ENCODE measurements at regions not wholly inside any gene's neighbourhood (a gene's known extent, or its start where the extent isn't known, plus 50 kb on each side); places are given as distances from the start of the nearest gene placed in this dataset.

GRCh38 chr6:114862819-114863218 lies 520.0 kb upstream of the HS3ST5 start:
- no peak overlapping the region for H3K4ac ChIP-seq (ENCODE audit: low read depth, low read length)
- no peak for DNase-seq

DNA sequence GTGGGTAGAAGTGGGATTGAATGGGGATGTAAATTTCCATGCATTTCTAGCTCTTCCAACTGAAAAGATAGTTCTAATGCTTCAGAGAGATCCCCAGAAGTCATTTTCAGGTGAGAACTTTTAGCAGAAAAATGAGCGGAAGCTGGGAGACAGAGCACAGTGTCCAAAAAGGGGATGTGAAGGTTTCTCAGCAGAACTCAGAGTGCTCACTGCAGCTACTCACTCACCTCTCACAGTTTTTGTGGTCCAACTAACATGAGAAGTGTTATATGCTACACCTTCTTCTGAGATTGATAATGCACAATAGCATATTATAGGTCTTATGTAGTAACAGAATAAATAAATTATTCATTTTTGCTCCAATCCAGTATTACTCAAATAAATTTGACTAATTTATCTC lies 519.2 kb upstream of the HS3ST5 start:
- no peak overlapping the region for H4K8ac ChIP-seq (ENCODE audit: low read depth, low read length)
- H3K18ac ChIP-seq (ENCODE audit: low read length) = no peak overlapping the region
- no peak overlapping the region for H3K9ac ChIP-seq (ENCODE audit: low read length)
- H3K4ac ChIP-seq (ENCODE audit: low read depth, low read length) = no peak overlapping the region
- H4K91ac ChIP-seq (ENCODE audit: low read depth, low read length) = no peak overlapping the region
- no peaks in the 10 kb centered on the region for H3K27me3 ChIP-seq (ENCODE audit: insufficient read depth, low read length)
- no peak overlapping the region for H4K12ac ChIP-seq (ENCODE audit: low read depth, low read length)
- WGBS (ENCODE audit: extremely low coverage, insufficient coverage, insufficient read length) = no CpG with 5 or more reads among the region's 1 CpG
- H3K79me1 ChIP-seq (ENCODE audit: low read length) = no peaks in the 10 kb centered on the region
- H2AK5ac ChIP-seq (ENCODE audit: low read length) = no peak overlapping the region
- no peak for DNase-seq
- no peak overlapping the region for H3K4me2 ChIP-seq (ENCODE audit: low read length)
- no peak overlapping the region for H2BK12ac ChIP-seq (ENCODE audit: low read length)
- H2BK5ac ChIP-seq (ENCODE audit: low read depth, low read length, poor library complexity) = no peak overlapping the region
- H3K9me3 ChIP-seq (ENCODE audit: insufficient read depth, low read depth, low read length) = peaks cover 2% of the 10 kb centered on the region
- no peak overlapping the region for H3K23ac ChIP-seq (ENCODE audit: low read length)
- H3K4me1 ChIP-seq (ENCODE audit: control insufficient read depth in 1 of 2, insufficient read depth in 2 of 2, low read length in 2 of 2) = no peaks in the 10 kb centered on the region
- H2AFZ ChIP-seq (ENCODE audit: insufficient read depth, low read length, poor library complexity) = no peak overlapping the region
- no peak overlapping the region for H3K4me3 ChIP-seq (ENCODE audit: low read depth, low read length)
- H3K14ac ChIP-seq (ENCODE audit: low read length) = no peak overlapping the region
- H3K27ac ChIP-seq (ENCODE audit: low read depth, low read length) = no peak overlapping the region
- H2BK120ac ChIP-seq (ENCODE audit: insufficient read depth, low read length, poor library complexity) = no peak overlapping the region
- H3K36me3 ChIP-seq (ENCODE audit: control insufficient read depth in 1 of 2, insufficient read depth in 2 of 2, low read length in 2 of 2) = no peaks in the 10 kb centered on the region
- no peaks in the 10 kb centered on the region for H3K79me2 ChIP-seq (ENCODE audit: control insufficient read depth, insufficient read depth, low read length, poor library complexity)

More at GRCh38 chr6:114862819-114863218, 520.0 kb upstream of the HS3ST5 start:
- Histone ChIP-seq H2AK5ac (ENCODE audit: low read length) (no peak overlapping the region), H3K18ac (ENCODE audit: low read length) (no peak overlapping the region), H4K12ac (ENCODE audit: low read depth, low read length) (no peak overlapping the region), H4K91ac (ENCODE audit: low read depth, low read length) (no peak overlapping the region), H3K14ac (ENCODE audit: low read length) (no peak overlapping the region), H3K27ac (ENCODE audit: low read depth, low read length) (no peak overlapping the region), H3K79me2 (ENCODE audit: control insufficient read depth, insufficient read depth, low read length, poor library complexity) (no peaks in the 10 kb centered on the region), H3K23ac (ENCODE audit: low read length) (no peak overlapping the region), H3K79me1 (ENCODE audit: low read length) (no peaks in the 10 kb centered on the region), H3K4me1 (ENCODE audit: control insufficient read depth in 1 of 2, insufficient read depth in 2 of 2, low read length in 2 of 2) (no peaks in the 10 kb centered on the region), H3K9ac (ENCODE audit: low read length) (no peak overlapping the region), H2BK120ac (ENCODE audit: insufficient read depth, low read length, poor library complexity) (no peak overlapping the region), H3K27me3 (ENCODE audit: insufficient read depth, low read length) (no peaks in the 10 kb centered on the region), H2AFZ (ENCODE audit: insufficient read depth, low read length, poor library complexity) (no peak overlapping the region), H4K8ac (ENCODE audit: low read depth, low read length) (no peak overlapping the region), H3K36me3 (ENCODE audit: control insufficient read depth in 1 of 2, insufficient read depth in 2 of 2, low read length in 2 of 2) (no peaks in the 10 kb centered on the region), H2BK12ac (ENCODE audit: low read length) (no peak overlapping the region), H3K4me3 (ENCODE audit: low read depth, low read length) (no peak overlapping the region), H3K9me3 (ENCODE audit: insufficient read depth, low read depth, low read length) (peaks cover 2% of the 10 kb centered on the region), H2BK5ac (ENCODE audit: low read depth, low read length, poor library complexity) (no peak overlapping the region), H3K4me2 (ENCODE audit: low read length) (no peak overlapping the region)
- no CpG with 5 or more reads among the region's 2 CpGs for WGBS (ENCODE audit: extremely low coverage, insufficient coverage, insufficient read length)

DNA sequence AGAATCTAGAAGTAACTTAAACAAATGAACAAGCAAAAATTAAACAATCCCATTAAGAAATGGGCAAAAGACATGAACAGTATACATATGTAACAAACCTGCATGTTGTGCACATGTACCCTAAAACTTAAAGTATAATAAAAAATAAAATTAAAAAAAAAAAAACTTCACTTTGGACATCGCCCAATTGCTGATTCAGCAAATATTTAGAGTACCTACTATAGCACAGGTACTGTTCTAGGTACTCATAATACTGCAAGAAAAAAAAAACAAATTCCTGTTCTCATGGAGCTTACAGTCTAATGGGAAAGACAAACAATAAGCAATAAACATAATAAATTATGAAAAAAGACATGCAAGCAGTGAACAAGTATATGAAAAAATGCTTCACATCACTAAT lies 501.5 kb upstream of the HS3ST5 start:
- Histone ChIP-seq H2BK120ac (ENCODE audit: insufficient read depth, low read length, poor library complexity) (no peak overlapping the region), H3K4me1 (ENCODE audit: control insufficient read depth in 1 of 2, insufficient read depth in 2 of 2, low read length in 2 of 2) (no peaks in the 10 kb centered on the region), H2BK12ac (ENCODE audit: low read length) (no peak overlapping the region), H2AFZ (ENCODE audit: insufficient read depth, low read length, poor library complexity) (no peak overlapping the region), H3K4ac (ENCODE audit: low read depth, low read length) (no peak overlapping the region), H4K8ac (ENCODE audit: low read depth, low read length) (no peak overlapping the region), H3K14ac (ENCODE audit: low read length) (no peak overlapping the region), H3K23ac (ENCODE audit: low read length) (no peak overlapping the region), H3K9ac (ENCODE audit: low read length) (no peak overlapping the region), H3K79me2 (ENCODE audit: control insufficient read depth, insufficient read depth, low read length, poor library complexity) (no peaks in the 10 kb centered on the region), H4K12ac (ENCODE audit: low read depth, low read length) (no peak overlapping the region), H3K27ac (ENCODE audit: low read depth, low read length) (no peak overlapping the region), H4K91ac (ENCODE audit: low read depth, low read length) (no peak overlapping the region), H3K79me1 (ENCODE audit: low read length) (no peaks in the 10 kb centered on the region), H3K9me3 (ENCODE audit: insufficient read depth, low read depth, low read length) (no peaks in the 10 kb centered on the region), H2AK5ac (ENCODE audit: low read length) (no peak overlapping the region), H3K36me3 (ENCODE audit: control insufficient read depth in 1 of 2, insufficient read depth in 2 of 2, low read length in 2 of 2) (no peaks in the 10 kb centered on the region), H3K27me3 (ENCODE audit: insufficient read depth, low read length) (no peaks in the 10 kb centered on the region), H3K18ac (ENCODE audit: low read length) (no peak overlapping the region), H2BK5ac (ENCODE audit: low read depth, low read length, poor library complexity) (no peak overlapping the region), H3K4me2 (ENCODE audit: low read length) (no peak overlapping the region), H3K4me3 (ENCODE audit: low read depth, low read length) (no peak overlapping the region)
- WGBS (ENCODE audit: extremely low coverage, insufficient coverage, insufficient read length) = no CpG with 5 or more reads among the region's 1 CpG
- DNase-seq = no peak

- Histone ChIP-seq H2AFZ (ENCODE audit: insufficient read depth, low read length, poor library complexity) (no peak overlapping the region), H2BK120ac (ENCODE audit: insufficient read depth, low read length, poor library complexity) (no peak overlapping the region), H3K27ac (ENCODE audit: low read depth, low read length) (no peak overlapping the region), H3K23ac (ENCODE audit: low read length) (no peak overlapping the region), H3K4me2 (ENCODE audit: low read length) (no peak overlapping the region), H3K4me3 (ENCODE audit: low read depth, low read length) (no peak overlapping the region), H3K14ac (ENCODE audit: low read length) (no peak overlapping the region), H4K8ac (ENCODE audit: low read depth, low read length) (no peak overlapping the region), H2BK5ac (ENCODE audit: low read depth, low read length, poor library complexity) (no peak overlapping the region), H4K91ac (ENCODE audit: low read depth, low read length) (no peak overlapping the region), H3K4me1 (ENCODE audit: control insufficient read depth in 1 of 2, insufficient read depth in 2 of 2, low read length in 2 of 2) (no peaks in the 10 kb centered on the region), H3K9me3 (ENCODE audit: insufficient read depth, low read depth, low read length) (no peaks in the 10 kb centered on the region), H3K18ac (ENCODE audit: low read length) (no peak overlapping the region), H2BK12ac (ENCODE audit: low read length) (no peak overlapping the region), H3K79me1 (ENCODE audit: low read length) (no peaks in the 10 kb centered on the region), H3K27me3 (ENCODE audit: insufficient read depth, low read length) (no peaks in the 10 kb centered on the region), H3K36me3 (ENCODE audit: control insufficient read depth in 1 of 2, insufficient read depth in 2 of 2, low read length in 2 of 2) (no peaks in the 10 kb centered on the region), H3K79me2 (ENCODE audit: control insufficient read depth, insufficient read depth, low read length, poor library complexity) (no peaks in the 10 kb centered on the region), H4K12ac (ENCODE audit: low read depth, low read length) (no peak overlapping the region), H2AK5ac (ENCODE audit: low read length) (no peak overlapping the region), H3K4ac (ENCODE audit: low read depth, low read length) (no peak overlapping the region), H3K9ac (ENCODE audit: low read length) (no peak overlapping the region)
- no CpG with 5 or more reads among the region's 2 CpGs for WGBS (ENCODE audit: extremely low coverage, insufficient coverage, insufficient read length)
- no peak for DNase-seq
Observed at GRCh38 chr6:114839019-114839418, 496.2 kb upstream of the HS3ST5 start.
